Nephron (organoid): ENCODE measurements at regions not wholly inside any gene's neighbourhood (a gene's known extent, or its start where the extent isn't known, plus 50 kb on each side); places are given as distances from the start of the nearest gene placed in this dataset.

Source experiments
- H3K27ac Mint-ChIP-seq, 3 experiments: 2 replicates each; pipeline ENCODE4 v1.8.0; 2020; ENCODE audit warnings: mixed read lengths in 3 of 3, mild to moderate bottlenecking in 2 of 3, moderate library complexity in 1 of 3
- H3K27me3 Mint-ChIP-seq: 2 replicates; pipeline ENCODE4 v1.8.0; 2021; ENCODE audit warnings: low read depth, mild to moderate bottlenecking, moderate library complexity, mixed read lengths
- H3K36me3 Mint-ChIP-seq: 2 replicates; pipeline ENCODE4 v1.8.0; 2020; ENCODE audit warnings: low read depth, mixed read lengths
- H3K4me1 Mint-ChIP-seq: 2 replicates; pipeline ENCODE4 v1.8.0; 2020; ENCODE audit warnings: mixed read lengths
- H3K4me3 Mint-ChIP-seq, 3 experiments: 2 replicates each; pipeline ENCODE4 v1.8.0; 2020; ENCODE audit warnings: mild to moderate bottlenecking in 3 of 3, mixed read lengths in 3 of 3, moderate library complexity in 2 of 3
- H3K9me3 Mint-ChIP-seq: 2 replicates; pipeline ENCODE4 v1.8.0; 2020; ENCODE audit warnings: mixed read lengths
- TF ChIP-seq, protein P1 (sequence below), 3 experiments: fragments of 200-600 bp; sonication (generic); IDR thresholded peaks; one replicate each; pipeline ENCODE4 v1.5.0; 2021; ENCODE audit warnings: antibody characterized with exemption in 3 of 3; ENCODE audit not compliant: unreplicated experiment in 3 of 3

DNA sequence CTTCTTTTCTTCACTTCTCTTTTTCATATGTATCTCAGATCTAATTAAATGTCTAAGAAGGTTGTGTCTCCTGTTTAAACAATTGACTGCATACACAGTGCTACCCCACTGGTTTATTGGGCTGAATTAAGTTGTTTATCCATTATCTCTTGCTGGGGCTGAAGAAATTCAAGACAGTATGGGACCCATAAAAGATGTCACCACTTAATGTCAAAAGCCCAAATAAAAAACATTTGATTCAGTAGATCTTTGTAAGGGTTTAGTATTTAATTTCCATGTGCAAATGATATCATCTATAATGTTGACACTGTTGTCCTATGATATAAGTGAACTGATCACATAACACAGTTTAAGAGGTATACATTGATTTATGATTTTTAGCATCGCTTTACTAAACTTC is 1431.9 kb upstream of the PCDH20 start:
- Mint-ChIP-seq H3K27ac (no peak overlapping the region), H3K9me3 (peaks cover 3% of the 10 kb centered on the region), H3K4me1 (no peaks in the 10 kb centered on the region), H3K36me3 (no peaks in the 10 kb centered on the region), H3K27me3 (no peaks in the 10 kb centered on the region), H3K4me3 (no peak overlapping the region)
- TF ChIP-seq, protein P1, sequence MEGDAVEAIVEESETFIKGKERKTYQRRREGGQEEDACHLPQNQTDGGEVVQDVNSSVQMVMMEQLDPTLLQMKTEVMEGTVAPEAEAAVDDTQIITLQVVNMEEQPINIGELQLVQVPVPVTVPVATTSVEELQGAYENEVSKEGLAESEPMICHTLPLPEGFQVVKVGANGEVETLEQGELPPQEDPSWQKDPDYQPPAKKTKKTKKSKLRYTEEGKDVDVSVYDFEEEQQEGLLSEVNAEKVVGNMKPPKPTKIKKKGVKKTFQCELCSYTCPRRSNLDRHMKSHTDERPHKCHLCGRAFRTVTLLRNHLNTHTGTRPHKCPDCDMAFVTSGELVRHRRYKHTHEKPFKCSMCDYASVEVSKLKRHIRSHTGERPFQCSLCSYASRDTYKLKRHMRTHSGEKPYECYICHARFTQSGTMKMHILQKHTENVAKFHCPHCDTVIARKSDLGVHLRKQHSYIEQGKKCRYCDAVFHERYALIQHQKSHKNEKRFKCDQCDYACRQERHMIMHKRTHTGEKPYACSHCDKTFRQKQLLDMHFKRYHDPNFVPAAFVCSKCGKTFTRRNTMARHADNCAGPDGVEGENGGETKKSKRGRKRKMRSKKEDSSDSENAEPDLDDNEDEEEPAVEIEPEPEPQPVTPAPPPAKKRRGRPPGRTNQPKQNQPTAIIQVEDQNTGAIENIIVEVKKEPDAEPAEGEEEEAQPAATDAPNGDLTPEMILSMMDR (IDR thresholded peaks at IDR 0.05; ENCODE audit: unreplicated experiment in 3 of 3) = no peak

DNA sequence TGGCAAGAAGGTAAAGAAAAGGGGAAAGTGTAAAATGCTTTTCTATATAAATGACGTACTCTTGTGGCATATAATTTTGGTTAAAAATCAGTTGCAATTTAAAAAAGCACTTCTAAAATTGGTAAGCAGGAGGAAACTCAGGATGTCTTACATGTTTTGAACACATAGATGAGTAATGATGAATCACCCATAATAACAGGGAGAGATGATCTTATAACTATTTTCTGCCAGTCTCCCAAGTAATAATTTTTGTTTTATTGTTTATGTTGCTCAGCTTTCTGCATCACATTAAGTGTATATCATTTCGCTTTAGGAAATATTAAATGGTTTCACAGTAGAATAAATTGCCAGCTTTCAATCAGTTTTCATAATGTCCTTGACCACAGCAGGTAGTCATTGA is 1430.7 kb upstream of the PCDH20 start:
- H3K9me3 Mint-ChIP-seq = peaks cover 3% of the 10 kb centered on the region
- H3K4me3 Mint-ChIP-seq = no peak overlapping the region
- TF ChIP-seq, protein P1 (IDR thresholded peaks at IDR 0.05; ENCODE audit: unreplicated experiment in 3 of 3) = no peak
- no peaks in the 10 kb centered on the region for H3K4me1 Mint-ChIP-seq
- no peak overlapping the region for H3K27ac Mint-ChIP-seq
- H3K27me3 Mint-ChIP-seq = no peaks in the 10 kb centered on the region
- H3K36me3 Mint-ChIP-seq = no peaks in the 10 kb centered on the region

DNA sequence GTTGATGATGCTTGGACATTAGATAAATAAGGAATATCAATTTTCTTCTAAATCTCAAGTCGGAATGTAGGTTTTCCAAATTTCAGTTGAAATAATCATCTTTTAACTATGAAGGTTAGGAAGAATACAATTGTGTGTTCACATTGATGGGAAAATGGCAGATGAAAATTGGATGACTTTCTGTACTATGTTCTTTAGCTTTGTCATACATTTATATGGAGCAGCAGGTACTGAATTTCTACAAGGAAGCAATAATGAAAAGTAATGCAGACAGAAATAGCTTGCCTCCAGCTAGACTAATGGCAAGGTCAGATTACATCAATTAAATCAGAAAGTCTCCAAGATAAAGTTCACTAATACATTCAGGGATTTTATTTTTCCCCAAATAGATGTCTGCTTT is 1423.7 kb upstream of the PCDH20 start:
- Mint-ChIP-seq H3K4me1 (no peaks in the 10 kb centered on the region), H3K27me3 (no peaks in the 10 kb centered on the region), H3K36me3 (no peaks in the 10 kb centered on the region), H3K27ac (no peak overlapping the region), H3K9me3 (no peaks in the 10 kb centered on the region), H3K4me3 (no peak overlapping the region)
- TF ChIP-seq, protein P1 (IDR thresholded peaks at IDR 0.05; ENCODE audit: unreplicated experiment in 3 of 3) = no peak

DNA sequence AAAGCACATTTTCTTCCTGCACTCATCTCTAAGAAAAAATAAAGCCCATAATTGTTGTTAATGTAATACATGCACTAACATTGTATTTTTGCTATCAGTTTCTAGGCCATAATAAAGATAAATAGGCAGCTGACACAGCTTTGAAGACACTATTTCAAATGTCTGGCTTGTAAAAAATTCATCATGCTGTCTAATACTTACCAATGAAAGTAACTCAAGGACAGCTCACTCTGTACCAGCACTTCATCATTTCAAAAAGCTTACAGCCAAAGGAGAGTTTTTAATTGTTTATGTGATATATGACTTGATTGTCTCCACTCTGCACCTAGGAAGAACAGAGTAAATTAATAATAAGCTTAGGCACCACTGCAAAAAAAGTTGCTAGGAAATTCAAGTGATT is 1423.3 kb upstream of the PCDH20 start:
- H3K36me3 Mint-ChIP-seq = no peaks in the 10 kb centered on the region
- no peaks in the 10 kb centered on the region for H3K27me3 Mint-ChIP-seq
- no peaks in the 10 kb centered on the region for H3K4me1 Mint-ChIP-seq
- TF ChIP-seq, protein P1 (IDR thresholded peaks at IDR 0.05; ENCODE audit: unreplicated experiment in 3 of 3) = no peak
- H3K27ac Mint-ChIP-seq = no peak overlapping the region
- H3K9me3 Mint-ChIP-seq = no peaks in the 10 kb centered on the region
- no peak overlapping the region for H3K4me3 Mint-ChIP-seq

DNA sequence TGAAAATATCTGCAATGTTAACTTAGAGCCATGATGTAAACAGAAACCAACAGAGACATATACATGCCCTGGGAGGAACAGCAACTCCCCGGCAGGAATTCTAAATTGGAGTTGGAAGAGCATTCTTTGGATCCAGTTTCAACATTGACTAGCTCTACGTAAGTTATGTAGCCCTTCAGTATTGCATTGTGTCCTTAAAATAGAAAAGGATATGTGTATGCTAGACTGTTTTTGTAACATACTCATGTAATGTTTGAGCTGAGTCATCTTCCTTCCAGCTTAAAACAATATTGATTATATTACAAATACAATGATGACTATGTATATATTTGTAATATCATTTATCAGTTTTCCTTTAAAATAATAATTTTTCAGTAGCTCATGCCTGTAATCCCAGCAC is 1422.2 kb upstream of the PCDH20 start:
- Mint-ChIP-seq H3K27me3 (no peaks in the 10 kb centered on the region), H3K36me3 (no peaks in the 10 kb centered on the region), H3K4me3 (no peak overlapping the region), H3K9me3 (no peaks in the 10 kb centered on the region), H3K27ac (no peak overlapping the region), H3K4me1 (no peaks in the 10 kb centered on the region)
- TF ChIP-seq, protein P1 (IDR thresholded peaks at IDR 0.05; ENCODE audit: unreplicated experiment in 3 of 3) = no peak

DNA sequence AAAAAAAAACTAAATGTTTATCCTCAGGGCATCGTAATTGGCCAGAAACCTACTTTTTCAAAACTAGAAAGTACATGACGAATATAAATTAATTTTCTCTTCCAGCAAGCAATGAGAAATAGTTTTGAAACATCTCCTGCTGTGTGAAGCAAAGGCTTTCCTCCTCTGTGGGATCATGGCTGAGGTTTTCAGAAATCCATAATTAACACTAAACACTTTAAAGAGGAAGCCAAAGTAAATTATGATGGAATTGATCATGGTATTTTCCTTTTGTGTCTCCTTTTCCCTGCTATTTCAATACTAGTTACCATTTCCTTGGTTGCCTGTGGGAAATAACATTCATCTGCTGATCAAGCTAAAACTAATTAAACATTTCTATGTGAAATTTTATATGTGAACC is 1413.8 kb upstream of the PCDH20 start:
- no peaks in the 10 kb centered on the region for H3K4me1 Mint-ChIP-seq
- no peak overlapping the region for H3K27ac Mint-ChIP-seq
- H3K9me3 Mint-ChIP-seq = no peaks in the 10 kb centered on the region
- H3K27me3 Mint-ChIP-seq = no peaks in the 10 kb centered on the region
- H3K36me3 Mint-ChIP-seq = no peaks in the 10 kb centered on the region
- H3K4me3 Mint-ChIP-seq = no peak overlapping the region
- TF ChIP-seq, protein P1 (IDR thresholded peaks at IDR 0.05; ENCODE audit: unreplicated experiment in 3 of 3) = no peak
